Tibial nerve (tissue), 4 donors: ENCODE measurements at regions not wholly inside any gene's neighbourhood (a gene's known extent, or its start where the extent isn't known, plus 50 kb on each side); places are given as distances from the start of the nearest gene placed in this dataset.

Source experiments
- CTCF ChIP-seq, 5 experiments: fragments of 200-600 bp in 3 of 5; fragments of 450-650 bp in 2 of 5; sonication (generic) in 3 of 5; IDR thresholded peaks; one replicate each; pipeline ENCODE4 v1.5.1; 2016 to 2019; ENCODE audit warnings: antibody characterized with exemption in 5 of 5, mild to moderate bottlenecking in 3 of 5, moderate library complexity in 2 of 5
- EP300 ChIP-seq, 2 donors: sonication (generic); formaldehyde crosslinking; IDR thresholded peaks; one replicate each; pipeline ENCODE4 v1.6.1; 2017; ENCODE audit warnings: antibody characterized with exemption in 2 of 2, mild to moderate bottlenecking in 1 of 2
- POLR2A ChIP-seq, 2 donors: fragments of 450-650 bp; IDR thresholded peaks; one replicate each; pipeline ENCODE4 v1.6.1; 2017; ENCODE audit warnings: antibody characterized with exemption in 2 of 2, mild to moderate bottlenecking in 2 of 2, moderate library complexity in 2 of 2

GRCh38 chr2:215635071-215635787 lies 199.4 kb upstream of the FN1 start:
- no peak for TF ChIP-seq CTCF (IDR thresholded peaks at IDR 0.05)
- no peak for TF ChIP-seq POLR2A (IDR thresholded peaks at IDR 0.05)
- no peak for TF ChIP-seq EP300 (IDR thresholded peaks at IDR 0.05)
